Calu3 (cell line): ENCODE measurements at regions not wholly inside any gene's neighbourhood (a gene's known extent, or its start where the extent isn't known, plus 50 kb on each side); places are given as distances from the start of the nearest gene placed in this dataset.

Experiments
- BruUV-seq: library from RNA; stranded (reverse); fragments of 400-500 nt; replicated peaks from 2 replicates; lab custom pipeline; 2021; lab: Mats Ljungman, UMichigan
- CTCF ChIA-PET: fragments of 300-600 bp; sonication (Branson Sonifier 250); formaldehyde crosslinking; loops from one replicate; lab custom pipeline; 2022; ENCODE audit warnings: antibody characterized with exemption; lab: Charles Lee
- DNase-seq: peaks from one replicate; pipeline ENCODE4 v3.0.0; 2022
- H3K27ac Mint-ChIP-seq: one replicate; pipeline ENCODE4 v1.8.0; 2022; ENCODE audit warnings: mixed read lengths; ENCODE audit not compliant: unreplicated experiment
- H3K27me3 Mint-ChIP-seq: one replicate; pipeline ENCODE4 v1.8.0; 2022; ENCODE audit warnings: mixed read lengths; ENCODE audit not compliant: unreplicated experiment
- H3K36me3 Mint-ChIP-seq: one replicate; pipeline ENCODE4 v1.8.0; 2022; ENCODE audit warnings: mild to moderate bottlenecking, moderate library complexity, mixed read lengths; ENCODE audit not compliant: insufficient read depth, unreplicated experiment
- H3K4me1 Mint-ChIP-seq: one replicate; pipeline ENCODE4 v1.8.0; 2022; ENCODE audit warnings: mild to moderate bottlenecking, low read depth, mixed read lengths; ENCODE audit not compliant: unreplicated experiment
- H3K4me3 Mint-ChIP-seq: one replicate; pipeline ENCODE4 v1.8.0; 2022; ENCODE audit warnings: mild to moderate bottlenecking, low read depth, moderate library complexity, mixed read lengths; ENCODE audit not compliant: unreplicated experiment
- H3K9me3 Mint-ChIP-seq: one replicate; pipeline ENCODE4 v1.8.0; 2022; ENCODE audit warnings: low read depth, mixed read lengths; ENCODE audit not compliant: unreplicated experiment
- CTCF ChIP-seq: fragments of 200-600 bp; IDR thresholded peaks from one replicate; pipeline ENCODE4 v1.8.0; 2022; ENCODE audit warnings: antibody characterized with exemption; ENCODE audit not compliant: unreplicated experiment
- intact Hi-C: fragments of 100-400 bp; cut with micrococcal nuclease; formaldehyde crosslinking; loops from one replicate; pipeline ENCODE4 v1.10.0; 2022; ENCODE audit not compliant: unreplicated experiment

- H3K4me3 Mint-ChIP-seq: no peak overlapping the region
- CTCF ChIA-PET: no interaction called here
- intact Hi-C loops: no loop called here
Observed at GRCh38 chr5:2684606-2685005, 66.9 kb downstream of the IRX2 start.

DNA sequence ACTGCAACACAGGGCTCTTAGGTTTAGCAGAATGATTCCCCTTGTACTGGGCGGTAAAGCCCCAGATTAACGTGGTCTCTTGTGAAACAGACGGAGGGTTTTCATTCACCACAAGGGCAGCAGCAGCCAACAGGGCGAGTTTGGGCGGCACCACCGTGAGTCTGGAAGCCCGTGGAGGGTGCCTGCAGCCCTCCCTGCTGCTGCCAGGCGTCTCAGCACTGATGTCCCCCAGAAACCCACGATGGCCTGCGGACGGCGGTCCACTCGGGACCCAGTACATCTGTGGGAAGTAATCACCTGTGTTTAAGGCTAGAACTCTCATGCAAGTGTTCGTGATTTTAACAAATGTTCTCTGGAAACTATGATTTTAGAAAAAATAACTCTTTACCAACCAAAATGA is 67.8 kb downstream of the IRX2 start:
- CTCF ChIA-PET: no interaction called here
- Mint-ChIP-seq H3K4me1 (no peaks in the 10 kb centered on the region), H3K27ac (no peak overlapping the region), H3K9me3 (peaks cover 18% of the 10 kb centered on the region), H3K27me3 (no peaks in the 10 kb centered on the region), H3K4me3 (no peak overlapping the region), H3K36me3 (no peaks in the 10 kb centered on the region)
- BruUV-seq: no TSS peak
- intact Hi-C loops: no loop called here
- TF ChIP-seq CTCF: no peak
- no peak for DNase-seq

More at GRCh38 chr5:2684606-2685005, 66.9 kb downstream of the IRX2 start:
- no peak for TF ChIP-seq CTCF
- Mint-ChIP-seq H3K4me1 (no peaks in the 10 kb centered on the region), H3K36me3 (no peaks in the 10 kb centered on the region), H3K27me3 (no peaks in the 10 kb centered on the region), H3K27ac (no peak overlapping the region), H3K9me3 (peaks cover 18% of the 10 kb centered on the region)
- no peak for DNase-seq
- no TSS peak for BruUV-seq

DNA sequence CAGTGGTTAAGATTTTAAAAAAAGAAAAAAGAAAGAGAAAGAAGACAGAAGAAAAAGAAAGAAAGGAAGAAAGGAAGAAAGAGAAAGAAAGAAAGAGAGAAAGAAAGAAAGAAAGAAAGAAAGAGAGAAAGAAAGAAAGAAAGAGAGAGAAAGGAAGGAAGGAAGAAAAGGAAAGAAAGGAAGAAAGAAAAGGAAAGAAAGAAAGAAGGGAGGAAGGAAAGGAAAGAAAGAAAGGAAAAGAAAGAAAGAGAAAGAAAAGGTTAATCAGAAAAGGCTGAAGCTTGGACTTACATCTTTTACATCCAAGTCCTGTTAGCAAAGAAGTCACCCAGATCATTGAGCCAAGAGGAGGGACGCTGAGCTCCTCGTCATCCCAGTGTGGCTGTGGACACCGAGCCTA is 70.0 kb downstream of the IRX2 start:
- Mint-ChIP-seq H3K4me1 (no peaks in the 10 kb centered on the region), H3K9me3 (peaks cover 13% of the 10 kb centered on the region), H3K36me3 (no peaks in the 10 kb centered on the region), H3K27ac (no peak overlapping the region), H3K4me3 (no peak overlapping the region), H3K27me3 (no peaks in the 10 kb centered on the region)
- intact Hi-C loops: no loop called here
- BruUV-seq: no TSS peak
- no peak for TF ChIP-seq CTCF
- DNase-seq: no peak
- CTCF ChIA-PET: no interaction called here

GRCh38 chr5:2680979-2681378 is 70.5 kb downstream of the IRX2 start:
- Mint-ChIP-seq H3K4me3 (no peak overlapping the region), H3K27me3 (no peaks in the 10 kb centered on the region), H3K27ac (no peak overlapping the region), H3K9me3 (peaks cover 15% of the 10 kb centered on the region), H3K36me3 (no peaks in the 10 kb centered on the region), H3K4me1 (no peaks in the 10 kb centered on the region)
- TF ChIP-seq CTCF: no peak
- intact Hi-C loops: no loop called here
- CTCF ChIA-PET: no interaction called here
- BruUV-seq: no TSS peak
- no peak for DNase-seq

DNA sequence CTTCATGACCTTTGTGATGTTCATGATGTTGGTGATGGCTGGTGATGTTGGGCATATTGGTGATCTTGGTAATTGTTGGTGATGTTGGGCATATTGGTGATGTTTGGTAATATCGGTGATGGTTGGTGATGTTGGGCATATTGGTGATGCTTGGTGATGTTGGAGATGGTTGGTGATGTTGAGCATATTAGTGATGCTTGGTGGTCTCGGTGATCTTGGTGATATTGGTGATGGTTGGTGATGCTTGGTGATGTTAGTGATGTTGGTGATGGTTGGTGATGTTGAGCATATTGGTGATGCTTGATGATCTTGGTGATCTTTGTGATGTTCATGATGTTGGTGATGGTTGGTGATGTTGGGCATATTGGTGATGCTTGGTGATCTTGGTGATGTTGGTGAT is 73.8 kb downstream of the IRX2 start:
- Mint-ChIP-seq H3K27me3 (no peaks in the 10 kb centered on the region), H3K36me3 (no peaks in the 10 kb centered on the region), H3K9me3 (peaks cover 7% of the 10 kb centered on the region), H3K4me3 (no peak overlapping the region), H3K4me1 (no peaks in the 10 kb centered on the region), H3K27ac (no peak overlapping the region)
- no peak for DNase-seq
- no peak for TF ChIP-seq CTCF
- BruUV-seq: no TSS peak
- CTCF ChIA-PET: interaction anchor here (0.6 kb wide), 1 partner anchor 108 kb away, joined by 3 read pairs; no protein-coding TSS in a partner anchor
- intact Hi-C loops: no loop called here
